GM19397 (cell line): ENCODE measurements at regions not wholly inside any gene's neighbourhood (a gene's known extent, or its start where the extent isn't known, plus 50 kb on each side); places are given as distances from the start of the nearest gene placed in this dataset.

Source experiments
- ATAC-seq: cut with Tn5 transposase; IDR thresholded peaks from one replicate; pipeline ENCODE4 v1.9.1; 2021; ENCODE audit warnings: mild to moderate bottlenecking, moderate library complexity; ENCODE audit not compliant: unreplicated experiment

GRCh38 chr2:226076529-226076928 lies 677.0 kb downstream of the NYAP2 start:
- no peak for ATAC-seq

- no peak for ATAC-seq
Measured at GRCh38 chr2:226074391-226074790, 674.9 kb downstream of the NYAP2 start.

GRCh38 chr2:226073496-226074160 lies 674.1 kb downstream of the NYAP2 start:
- ATAC-seq: no peak

DNA sequence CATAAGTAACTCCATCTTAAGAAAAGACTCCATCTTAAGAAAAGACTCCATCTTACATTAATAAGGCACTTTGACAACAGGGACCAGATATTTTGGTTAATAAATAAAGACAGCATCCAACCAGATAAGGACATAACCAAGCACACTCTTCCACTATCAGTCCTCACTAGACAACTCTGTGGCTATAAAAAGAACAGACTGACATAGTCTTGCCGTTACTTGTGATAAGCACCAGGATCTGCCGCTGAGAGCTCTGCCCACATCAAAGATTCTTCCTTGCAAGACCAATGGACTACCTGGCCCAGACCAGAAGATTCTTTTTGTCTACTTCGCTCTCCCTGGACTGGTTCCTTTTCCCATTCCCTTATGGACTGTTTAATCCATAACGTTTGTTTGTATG lies 667.4 kb downstream of the NYAP2 start:
- ATAC-seq: no peak

- ATAC-seq: no peak
Measured at GRCh38 chr2:226066391-226066790, 666.9 kb downstream of the NYAP2 start.

- ATAC-seq: no peak
Measured at GRCh38 chr2:226064932-226065570, 665.5 kb downstream of the NYAP2 start.

DNA sequence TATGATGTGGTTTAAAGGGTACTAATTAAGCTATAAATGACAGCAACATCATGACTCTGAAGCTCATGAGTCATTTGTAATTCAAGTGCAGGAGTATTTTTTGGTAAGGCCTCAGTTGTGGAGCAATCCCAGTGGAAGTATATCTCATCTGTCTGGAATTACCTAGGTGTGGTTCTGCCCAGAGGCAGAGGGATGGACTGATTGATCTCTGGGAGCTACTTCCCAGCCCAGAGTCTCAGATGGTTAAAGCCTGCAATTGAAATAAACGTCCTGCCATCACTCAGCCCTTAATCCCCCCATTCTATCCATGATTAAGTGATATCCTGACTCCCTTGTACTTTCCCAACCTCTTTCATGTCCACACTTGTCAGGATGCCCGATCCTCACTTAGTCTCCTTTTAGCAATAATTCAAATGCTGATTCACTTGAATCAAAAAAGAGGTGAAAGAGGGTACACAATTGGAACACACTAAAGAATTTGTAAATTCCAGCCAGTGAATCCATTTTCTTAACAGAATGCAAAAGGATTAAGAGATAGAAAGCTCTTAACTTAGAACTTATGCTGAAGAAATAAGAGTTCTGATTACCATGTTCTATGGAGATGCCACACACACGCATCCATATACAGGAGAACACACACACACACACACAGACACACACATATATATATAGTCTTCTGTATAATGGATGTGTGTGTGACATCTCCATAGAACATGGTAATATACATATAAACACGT lies 664.4 kb downstream of the NYAP2 start:
- no peak for ATAC-seq

DNA sequence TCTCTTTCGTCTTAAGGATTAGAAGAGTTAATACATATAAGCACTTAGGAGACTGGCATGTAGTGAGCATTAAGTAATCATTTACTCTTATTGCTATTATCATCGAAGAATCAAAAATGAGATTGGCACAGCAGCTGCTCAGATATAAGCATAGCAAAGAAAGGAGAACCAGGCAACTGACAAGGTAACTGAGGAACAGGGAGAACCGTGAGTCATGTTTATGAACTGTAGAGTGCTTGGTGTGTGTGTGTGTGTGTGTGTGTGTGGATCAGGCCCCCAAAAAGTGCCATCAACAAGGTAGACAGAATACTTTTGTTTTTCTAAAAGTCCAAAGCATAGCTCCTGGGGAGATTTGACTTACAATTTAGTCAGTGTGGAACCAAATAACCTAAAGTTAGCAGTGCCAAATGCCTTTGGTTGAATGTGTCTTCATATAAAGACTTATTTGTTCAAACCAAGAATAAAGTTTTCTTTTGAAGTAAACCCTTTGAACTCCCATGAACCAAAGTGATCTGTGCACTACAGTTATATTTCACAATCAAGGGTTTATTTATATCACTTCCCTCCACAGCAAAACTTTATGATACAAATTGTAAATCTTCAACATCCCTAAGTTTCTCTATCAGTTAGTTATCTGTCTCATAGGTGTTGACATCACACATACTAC lies 660.6 kb downstream of the NYAP2 start:
- ATAC-seq: no peak

- ATAC-seq: no peak
Measured at GRCh38 chr2:226057914-226058313, 658.4 kb downstream of the NYAP2 start.

DNA sequence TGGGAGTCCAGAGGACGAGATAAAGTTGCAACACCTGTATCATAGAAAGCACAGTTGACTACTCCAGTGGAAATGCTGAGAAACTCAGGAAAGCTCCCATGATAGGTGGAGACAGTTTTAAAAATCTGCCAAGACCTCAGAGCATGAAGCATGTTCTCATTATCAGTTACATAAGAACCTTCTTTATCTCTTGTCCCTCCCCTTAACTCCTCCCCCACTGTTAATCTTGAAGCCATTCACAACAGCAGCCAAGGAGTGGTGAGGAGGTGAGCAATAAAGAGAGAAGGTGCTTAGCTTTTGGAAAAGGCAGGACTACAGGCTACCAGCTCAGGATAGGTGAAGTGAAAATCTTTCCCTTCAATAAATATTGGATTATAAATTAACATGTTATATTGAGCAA lies 657.9 kb downstream of the NYAP2 start:
- no peak for ATAC-seq

GRCh38 chr2:226052772-226053416 lies 653.4 kb downstream of the NYAP2 start:
- no peak for ATAC-seq

- no peak for ATAC-seq
Measured at GRCh38 chr2:226050822-226051221, 651.3 kb downstream of the NYAP2 start.

DNA sequence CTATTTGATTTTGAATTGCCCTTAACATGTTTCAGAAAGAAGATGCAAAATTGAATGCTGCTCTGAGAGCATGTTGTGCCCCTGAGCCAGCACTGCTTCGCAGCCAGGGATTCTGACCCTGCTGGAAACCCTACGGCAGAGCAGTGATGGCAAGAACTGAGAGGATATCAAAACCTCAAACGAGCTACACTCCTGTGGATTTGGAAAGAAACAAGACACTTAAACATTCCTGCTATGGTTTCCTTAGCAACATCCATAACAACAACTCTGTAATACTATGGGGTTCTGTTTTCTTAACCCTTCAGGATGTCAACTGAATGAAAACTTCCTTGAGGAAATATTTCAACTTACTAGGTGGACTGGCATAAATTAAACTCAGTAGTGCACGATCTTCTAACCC lies 649.1 kb downstream of the NYAP2 start:
- ATAC-seq: no peak

- no peak for ATAC-seq
Measured at GRCh38 chr2:226045080-226045479, 645.6 kb downstream of the NYAP2 start.

DNA sequence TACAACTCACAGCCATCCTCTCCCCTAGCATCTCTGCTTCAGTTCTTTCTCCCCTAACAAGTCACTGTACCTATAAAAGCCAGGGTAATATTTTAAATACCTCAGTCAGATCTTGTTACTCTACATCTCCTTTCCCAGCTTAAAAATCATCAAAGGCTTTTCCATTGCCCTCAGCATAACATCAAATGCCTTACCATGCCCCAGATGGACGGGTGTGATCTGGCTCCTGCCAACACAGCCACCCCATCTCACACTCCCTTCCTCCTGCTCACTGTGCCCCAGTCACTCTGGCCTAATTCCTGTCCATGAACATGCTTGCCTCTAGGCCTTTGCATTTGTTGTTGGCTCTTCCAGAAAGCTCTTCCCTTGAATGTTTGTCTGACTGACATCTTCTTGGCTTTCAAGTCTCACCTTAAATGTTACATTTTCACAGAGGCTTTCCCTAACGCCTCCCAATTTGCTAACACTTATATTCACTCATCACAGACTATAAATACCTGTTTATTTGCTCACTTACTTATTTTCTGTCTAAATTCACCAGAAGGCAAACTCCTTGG lies 640.9 kb downstream of the NYAP2 start:
- no peak for ATAC-seq

- no peak for ATAC-seq
Measured at GRCh38 chr2:226037526-226037925, 638.0 kb downstream of the NYAP2 start.

GRCh38 chr2:226031647-226032501 lies 632.4 kb downstream of the NYAP2 start:
- ATAC-seq: no peak

DNA sequence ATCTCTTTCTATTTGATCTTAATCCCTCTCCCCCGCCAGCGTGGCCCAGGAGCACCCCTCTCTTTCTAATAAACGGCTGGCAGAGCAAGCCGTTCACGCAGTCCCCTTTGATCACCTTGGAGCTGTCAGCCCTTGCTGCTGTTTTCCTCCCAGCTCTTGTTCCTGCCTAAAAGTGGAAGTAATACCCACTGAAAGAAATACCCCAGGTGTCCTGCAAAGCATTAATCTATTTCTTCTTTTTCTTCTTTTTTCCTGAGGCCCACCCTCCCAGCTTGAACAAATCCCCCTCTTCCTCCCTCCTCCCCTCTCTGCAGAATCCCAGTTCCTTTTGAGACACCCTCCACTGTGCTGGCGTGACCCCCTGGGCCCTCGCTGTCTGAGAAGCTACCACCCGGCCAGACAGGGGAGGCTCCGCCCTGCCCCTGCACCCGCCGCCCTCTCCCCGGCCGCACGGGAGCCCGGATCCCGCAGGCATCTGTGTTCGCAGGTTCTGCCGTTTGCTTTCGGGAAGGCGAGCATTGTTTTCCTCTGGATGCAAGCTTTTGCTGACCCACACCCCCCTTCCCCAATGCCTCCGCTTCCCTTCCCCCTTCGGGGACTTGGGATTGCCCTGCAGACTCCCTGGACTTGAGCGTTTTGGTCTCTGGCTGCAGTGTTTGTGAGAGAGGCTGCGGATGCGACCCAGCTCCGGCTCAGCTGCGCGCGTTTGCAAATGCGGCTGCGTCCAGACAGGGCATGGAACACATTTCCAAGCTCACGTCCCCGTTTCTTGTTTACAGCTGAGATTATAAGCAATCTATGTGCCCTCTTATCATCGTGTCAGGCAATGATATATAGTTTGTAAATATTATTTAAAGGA lies 631.5 kb downstream of the NYAP2 start:
- no peak for ATAC-seq

DNA sequence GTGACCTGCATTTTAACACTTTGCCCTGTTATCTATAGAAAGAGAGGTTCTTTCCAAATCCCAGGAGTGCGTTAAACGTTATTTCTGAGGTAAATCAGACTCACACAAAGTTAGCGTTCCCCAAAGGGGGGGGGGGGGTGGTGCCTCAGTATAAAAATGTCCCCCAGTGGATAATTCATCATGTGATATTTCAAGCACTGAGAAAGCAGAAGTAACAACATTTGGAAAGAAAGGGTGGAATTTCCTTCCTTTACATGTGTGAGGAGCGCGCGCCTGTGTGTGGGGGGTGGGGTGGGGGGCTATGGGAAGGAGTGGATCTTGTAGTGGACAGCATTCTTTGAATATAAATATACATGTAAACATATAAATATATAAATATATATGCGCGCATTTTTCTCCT lies 630.9 kb downstream of the NYAP2 start:
- no peak for ATAC-seq
